Astrocyte (in vitro differentiated cells and primary cell): ENCODE measurements at regions not wholly inside any gene's neighbourhood (a gene's known extent, or its start where the extent isn't known, plus 50 kb on each side); places are given as distances from the start of the nearest gene placed in this dataset.
"Not testable (repeated sequence)": the region's sequence is repeated elsewhere in the genome, so short reads cannot be mapped to it uniquely, and the experiment has no call there.

Experiments
- DNase-seq: peaks from one replicate; pipeline ENCODE4 v3.0.0-alpha.2; 2010; ENCODE audit warnings: low read depth
- FAIRE-seq: peaks from 2 replicates; lab custom pipeline; 2011; peaks lifted over from hg19 to GRCh38; lab: Jason Lieb, UNC
- H2AFZ ChIP-seq: 2 replicates; pipeline ENCODE4 v1.6.0; 2012; ENCODE audit warnings: low read depth, low read length, inconsistent platforms
- H3K27ac ChIP-seq: 2 replicates; pipeline ENCODE4 v1.5.1; 2011; ENCODE audit warnings: low read depth, low read length, inconsistent platforms
- H3K27me3 ChIP-seq: 2 replicates; pipeline ENCODE4 v1.6.0; 2011; ENCODE audit warnings: low read length, inconsistent platforms; ENCODE audit not compliant: insufficient read depth
- H3K36me3 ChIP-seq: 2 replicates; pipeline ENCODE4 v1.5.1; 2011; ENCODE audit warnings: low read length, inconsistent platforms; ENCODE audit not compliant: insufficient read depth
- H3K4me1 ChIP-seq: 2 replicates; pipeline ENCODE4 v1.5.1; 2011; ENCODE audit warnings: low read length, inconsistent platforms; ENCODE audit not compliant: insufficient read depth
- H3K4me2 ChIP-seq: 2 replicates; pipeline ENCODE4 v1.6.0; 2012; ENCODE audit warnings: low read length, inconsistent platforms
- H3K4me3 ChIP-seq: 2 replicates; pipeline ENCODE4 v1.5.1; 2011; ENCODE audit warnings: low read depth, mild to moderate bottlenecking, low read length, inconsistent platforms; ENCODE audit not compliant: insufficient read depth
- H3K79me2 ChIP-seq: 2 replicates; pipeline ENCODE4 v1.6.0; 2012; ENCODE audit warnings: mild to moderate bottlenecking, low read length, inconsistent platforms; ENCODE audit not compliant: insufficient read depth
- H3K9ac ChIP-seq: 2 replicates; pipeline ENCODE4 v1.6.0; 2012; ENCODE audit warnings: mild to moderate bottlenecking, low read length, inconsistent platforms
- H3K9me3 ChIP-seq: 2 replicates; pipeline ENCODE4 v1.5.1; 2012; ENCODE audit warnings: low read depth, mild to moderate bottlenecking, low read length, inconsistent platforms; ENCODE audit not compliant: insufficient read depth
- H4K20me1 ChIP-seq: 2 replicates; pipeline ENCODE4 v1.6.0; 2012; ENCODE audit warnings: low read length, inconsistent platforms; ENCODE audit not compliant: insufficient read depth
- H3K27ac Mint-ChIP-seq: one replicate; pipeline ENCODE4 v1.8.0; 2021; ENCODE audit warnings: mild to moderate bottlenecking, mixed read lengths; ENCODE audit not compliant: unreplicated experiment
- H3K27me3 Mint-ChIP-seq: one replicate; pipeline ENCODE4 v1.8.0; 2021; ENCODE audit warnings: low read depth, mixed read lengths; ENCODE audit not compliant: unreplicated experiment
- H3K36me3 Mint-ChIP-seq: one replicate; pipeline ENCODE4 v1.8.0; 2021; ENCODE audit warnings: low read depth, mixed read lengths; ENCODE audit not compliant: unreplicated experiment
- H3K4me1 Mint-ChIP-seq: one replicate; pipeline ENCODE4 v1.8.0; 2021; ENCODE audit warnings: low read depth, mixed read lengths; ENCODE audit not compliant: unreplicated experiment
- H3K4me3 Mint-ChIP-seq: one replicate; pipeline ENCODE4 v1.8.0; 2021; ENCODE audit warnings: mild to moderate bottlenecking, moderate library complexity, mixed read lengths; ENCODE audit not compliant: unreplicated experiment
- H3K9me3 Mint-ChIP-seq: one replicate; pipeline ENCODE4 v1.8.0; 2021; ENCODE audit warnings: mild to moderate bottlenecking, mixed read lengths; ENCODE audit not compliant: unreplicated experiment
- EZH2 ChIP-seq: IDR thresholded peaks from 2 replicates; pipeline ENCODE4 v1.6.1; 2012; ENCODE audit warnings: mild to moderate bottlenecking, low read length, inconsistent platforms; ENCODE audit not compliant: insufficient read depth
- TF ChIP-seq, protein P1 (sequence below): IDR thresholded peaks from 2 replicates; pipeline ENCODE4 v1.5.1; 2011; ENCODE audit warnings: low read depth, mild to moderate bottlenecking, inconsistent platforms, low read length, moderate library complexity; ENCODE audit not compliant: insufficient read depth

- H3K27me3 Mint-ChIP-seq = no peaks in the 10 kb centered on the region
- H3K9me3 Mint-ChIP-seq = peaks cover 2% of the 10 kb centered on the region
Observed at GRCh38 chr5:54401515-54401914, 54.0 kb upstream of the HSPB3 start.

GRCh38 chr5:54398191-54398590 lies 57.3 kb upstream of the HSPB3 start:
- H4K20me1 ChIP-seq = no peaks in the 10 kb centered on the region
- no peak overlapping the region for H3K9ac ChIP-seq
- H3K9me3 ChIP-seq = no peaks in the 10 kb centered on the region
- no peaks in the 10 kb centered on the region for H3K79me2 ChIP-seq
- H2AFZ ChIP-seq = no peak overlapping the region
- H3K36me3 ChIP-seq = no peaks in the 10 kb centered on the region
- no peak overlapping the region for H3K27ac ChIP-seq
- no peak for TF ChIP-seq EZH2
- TF ChIP-seq, protein P1, sequence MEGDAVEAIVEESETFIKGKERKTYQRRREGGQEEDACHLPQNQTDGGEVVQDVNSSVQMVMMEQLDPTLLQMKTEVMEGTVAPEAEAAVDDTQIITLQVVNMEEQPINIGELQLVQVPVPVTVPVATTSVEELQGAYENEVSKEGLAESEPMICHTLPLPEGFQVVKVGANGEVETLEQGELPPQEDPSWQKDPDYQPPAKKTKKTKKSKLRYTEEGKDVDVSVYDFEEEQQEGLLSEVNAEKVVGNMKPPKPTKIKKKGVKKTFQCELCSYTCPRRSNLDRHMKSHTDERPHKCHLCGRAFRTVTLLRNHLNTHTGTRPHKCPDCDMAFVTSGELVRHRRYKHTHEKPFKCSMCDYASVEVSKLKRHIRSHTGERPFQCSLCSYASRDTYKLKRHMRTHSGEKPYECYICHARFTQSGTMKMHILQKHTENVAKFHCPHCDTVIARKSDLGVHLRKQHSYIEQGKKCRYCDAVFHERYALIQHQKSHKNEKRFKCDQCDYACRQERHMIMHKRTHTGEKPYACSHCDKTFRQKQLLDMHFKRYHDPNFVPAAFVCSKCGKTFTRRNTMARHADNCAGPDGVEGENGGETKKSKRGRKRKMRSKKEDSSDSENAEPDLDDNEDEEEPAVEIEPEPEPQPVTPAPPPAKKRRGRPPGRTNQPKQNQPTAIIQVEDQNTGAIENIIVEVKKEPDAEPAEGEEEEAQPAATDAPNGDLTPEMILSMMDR = no peak
- H3K27me3 ChIP-seq = peaks cover 2% of the 10 kb centered on the region
- Mint-ChIP-seq H3K9me3 (peaks cover 2% of the 10 kb centered on the region), H3K4me3 (no peak overlapping the region), H3K4me1 (peaks cover 11% of the 10 kb centered on the region), H3K27ac (no peak overlapping the region), H3K27me3 (no peaks in the 10 kb centered on the region), H3K36me3 (no peaks in the 10 kb centered on the region)
- H3K4me3 ChIP-seq = no peak overlapping the region
- no peaks in the 10 kb centered on the region for H3K4me1 ChIP-seq
- H3K4me2 ChIP-seq = no peak overlapping the region
- DNase-seq = no peak
- FAIRE-seq = no peak

More at GRCh38 chr5:54401515-54401914, 54.0 kb upstream of the HSPB3 start:
- no peaks in the 10 kb centered on the region for H3K4me1 ChIP-seq
- Mint-ChIP-seq H3K4me3 (no peak overlapping the region), H3K27ac (no peak overlapping the region), H3K36me3 (no peaks in the 10 kb centered on the region), H3K4me1 (peaks cover 30% of the 10 kb centered on the region)
- H3K9me3 ChIP-seq = no peaks in the 10 kb centered on the region
- H4K20me1 ChIP-seq = no peaks in the 10 kb centered on the region
- no peak overlapping the region for H3K4me3 ChIP-seq
- H3K79me2 ChIP-seq = no peaks in the 10 kb centered on the region
- H3K9ac ChIP-seq = no peak overlapping the region
- no peak for DNase-seq
- H3K27ac ChIP-seq = no peak overlapping the region
- no peak overlapping the region for H3K4me2 ChIP-seq
- TF ChIP-seq, protein P1 = no peak
- TF ChIP-seq EZH2 = no peak
- no peaks in the 10 kb centered on the region for H3K27me3 ChIP-seq
- no peak overlapping the region for H2AFZ ChIP-seq
- H3K36me3 ChIP-seq = no peaks in the 10 kb centered on the region
- no peak for FAIRE-seq

- H3K27me3 ChIP-seq = peaks cover 2% of the 10 kb centered on the region
- TF ChIP-seq EZH2 = no peak
- TF ChIP-seq, protein P1 = no peak
- no peaks in the 10 kb centered on the region for H3K36me3 ChIP-seq
- no peak overlapping the region for H3K4me2 ChIP-seq
- H3K4me3 ChIP-seq = no peak overlapping the region
- H4K20me1 ChIP-seq = no peaks in the 10 kb centered on the region
- Mint-ChIP-seq H3K4me3 (no peak overlapping the region), H3K27ac (no peak overlapping the region), H3K36me3 (no peaks in the 10 kb centered on the region), H3K27me3 (no peaks in the 10 kb centered on the region), H3K9me3 (no peaks in the 10 kb centered on the region), H3K4me1 (peaks cover 6% of the 10 kb centered on the region)
- no peaks in the 10 kb centered on the region for H3K79me2 ChIP-seq
- no peaks in the 10 kb centered on the region for H3K9me3 ChIP-seq
- no peak overlapping the region for H3K9ac ChIP-seq
- no peaks in the 10 kb centered on the region for H3K4me1 ChIP-seq
- DNase-seq = no peak
- no peak overlapping the region for H3K27ac ChIP-seq
- no peak overlapping the region for H2AFZ ChIP-seq
- no peak for FAIRE-seq
Observed at GRCh38 chr5:54397420-54397819, 58.1 kb upstream of the HSPB3 start.

DNA sequence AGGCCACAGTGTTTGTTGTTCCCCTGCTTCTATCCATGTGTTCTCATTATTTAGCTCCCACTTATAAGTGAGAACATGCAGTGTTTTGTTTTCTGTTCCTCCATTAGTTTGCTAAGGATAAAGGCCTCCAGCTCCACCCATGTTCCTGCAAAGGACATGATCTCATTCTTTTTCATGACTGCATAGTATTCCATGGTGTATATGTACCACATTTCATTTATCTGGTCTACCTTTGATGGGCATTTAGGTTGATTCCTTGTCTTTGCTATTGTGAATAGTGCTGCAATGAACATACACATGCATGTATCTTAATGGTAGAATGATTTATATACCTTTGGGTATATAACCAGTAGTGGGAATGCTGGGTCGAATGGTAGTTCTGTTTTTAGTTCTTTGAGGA lies 62.5 kb upstream of the HSPB3 start:
- not testable (repeated sequence) for H3K9ac ChIP-seq, H3K27ac Mint-ChIP-seq, H3K36me3 ChIP-seq, H3K27me3 ChIP-seq, H3K4me3 ChIP-seq, FAIRE-seq, H3K27ac ChIP-seq, H3K4me3 Mint-ChIP-seq, H2AFZ ChIP-seq, DNase-seq, H3K4me1 Mint-ChIP-seq, H3K36me3 Mint-ChIP-seq, H4K20me1 ChIP-seq, H3K9me3 Mint-ChIP-seq, H3K79me2 ChIP-seq, H3K9me3 ChIP-seq, H3K4me2 ChIP-seq, H3K27me3 Mint-ChIP-seq
- peaks cover 12% of the 10 kb centered on the region for H3K4me1 ChIP-seq
